ENCODE measurements at regions not wholly inside any gene's neighbourhood (a gene's known extent, or its start where the extent isn't known, plus 50 kb on each side); places are given as distances from the start of the nearest gene placed in this dataset.

DNA sequence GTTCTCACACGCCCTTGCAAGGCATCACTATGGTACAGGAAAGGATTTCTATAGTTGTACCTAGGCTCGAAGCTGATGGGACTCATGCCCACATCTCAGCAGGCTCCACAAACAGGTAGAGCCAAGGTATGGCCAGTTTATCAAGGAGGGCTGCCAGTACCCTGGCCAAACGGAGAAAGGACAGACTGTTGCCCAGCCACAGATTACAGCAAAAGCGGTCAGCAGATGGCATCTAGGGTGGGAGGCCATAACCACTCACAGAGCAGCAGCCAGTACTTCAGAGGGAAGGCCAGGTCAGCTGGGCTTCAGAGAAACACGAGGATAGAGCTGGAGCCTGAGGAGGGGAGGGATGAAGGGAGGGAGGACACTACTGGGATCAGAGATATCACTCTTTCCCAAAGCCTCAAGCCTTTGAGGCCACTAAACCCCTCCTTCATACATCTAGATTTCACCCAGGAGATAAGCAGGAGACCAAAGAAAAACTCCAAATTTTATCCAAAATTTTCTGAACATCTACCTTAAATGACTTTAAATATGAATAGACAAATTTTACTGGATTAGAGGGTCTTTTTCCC lies 904.2 kb upstream of the NXPH2 start:
- TF ChIP-seq EZH2 (IDR thresholded peaks at IDR 0.05; ENCODE audit: borderline replicate concordance, insufficient read depth, low read length, poor library complexity, severe bottlenecking), result no peak
- TF ChIP-seq TAF1 (IDR thresholded peaks at IDR 0.05; ENCODE audit: low read depth), result no peak
- TF ChIP-seq, protein P1, sequence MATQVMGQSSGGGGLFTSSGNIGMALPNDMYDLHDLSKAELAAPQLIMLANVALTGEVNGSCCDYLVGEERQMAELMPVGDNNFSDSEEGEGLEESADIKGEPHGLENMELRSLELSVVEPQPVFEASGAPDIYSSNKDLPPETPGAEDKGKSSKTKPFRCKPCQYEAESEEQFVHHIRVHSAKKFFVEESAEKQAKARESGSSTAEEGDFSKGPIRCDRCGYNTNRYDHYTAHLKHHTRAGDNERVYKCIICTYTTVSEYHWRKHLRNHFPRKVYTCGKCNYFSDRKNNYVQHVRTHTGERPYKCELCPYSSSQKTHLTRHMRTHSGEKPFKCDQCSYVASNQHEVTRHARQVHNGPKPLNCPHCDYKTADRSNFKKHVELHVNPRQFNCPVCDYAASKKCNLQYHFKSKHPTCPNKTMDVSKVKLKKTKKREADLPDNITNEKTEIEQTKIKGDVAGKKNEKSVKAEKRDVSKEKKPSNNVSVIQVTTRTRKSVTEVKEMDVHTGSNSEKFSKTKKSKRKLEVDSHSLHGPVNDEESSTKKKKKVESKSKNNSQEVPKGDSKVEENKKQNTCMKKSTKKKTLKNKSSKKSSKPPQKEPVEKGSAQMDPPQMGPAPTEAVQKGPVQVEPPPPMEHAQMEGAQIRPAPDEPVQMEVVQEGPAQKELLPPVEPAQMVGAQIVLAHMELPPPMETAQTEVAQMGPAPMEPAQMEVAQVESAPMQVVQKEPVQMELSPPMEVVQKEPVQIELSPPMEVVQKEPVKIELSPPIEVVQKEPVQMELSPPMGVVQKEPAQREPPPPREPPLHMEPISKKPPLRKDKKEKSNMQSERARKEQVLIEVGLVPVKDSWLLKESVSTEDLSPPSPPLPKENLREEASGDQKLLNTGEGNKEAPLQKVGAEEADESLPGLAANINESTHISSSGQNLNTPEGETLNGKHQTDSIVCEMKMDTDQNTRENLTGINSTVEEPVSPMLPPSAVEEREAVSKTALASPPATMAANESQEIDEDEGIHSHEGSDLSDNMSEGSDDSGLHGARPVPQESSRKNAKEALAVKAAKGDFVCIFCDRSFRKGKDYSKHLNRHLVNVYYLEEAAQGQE (IDR thresholded peaks at IDR 0.05; ENCODE audit: borderline replicate concordance), result no peak
- TF ChIP-seq, protein P2, sequence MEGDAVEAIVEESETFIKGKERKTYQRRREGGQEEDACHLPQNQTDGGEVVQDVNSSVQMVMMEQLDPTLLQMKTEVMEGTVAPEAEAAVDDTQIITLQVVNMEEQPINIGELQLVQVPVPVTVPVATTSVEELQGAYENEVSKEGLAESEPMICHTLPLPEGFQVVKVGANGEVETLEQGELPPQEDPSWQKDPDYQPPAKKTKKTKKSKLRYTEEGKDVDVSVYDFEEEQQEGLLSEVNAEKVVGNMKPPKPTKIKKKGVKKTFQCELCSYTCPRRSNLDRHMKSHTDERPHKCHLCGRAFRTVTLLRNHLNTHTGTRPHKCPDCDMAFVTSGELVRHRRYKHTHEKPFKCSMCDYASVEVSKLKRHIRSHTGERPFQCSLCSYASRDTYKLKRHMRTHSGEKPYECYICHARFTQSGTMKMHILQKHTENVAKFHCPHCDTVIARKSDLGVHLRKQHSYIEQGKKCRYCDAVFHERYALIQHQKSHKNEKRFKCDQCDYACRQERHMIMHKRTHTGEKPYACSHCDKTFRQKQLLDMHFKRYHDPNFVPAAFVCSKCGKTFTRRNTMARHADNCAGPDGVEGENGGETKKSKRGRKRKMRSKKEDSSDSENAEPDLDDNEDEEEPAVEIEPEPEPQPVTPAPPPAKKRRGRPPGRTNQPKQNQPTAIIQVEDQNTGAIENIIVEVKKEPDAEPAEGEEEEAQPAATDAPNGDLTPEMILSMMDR (IDR thresholded peaks at IDR 0.05; ENCODE audit: poor library complexity, severe bottlenecking), result no peak
- TF ChIP-seq SMC3 (conservative IDR thresholded peaks at IDR 0.05; ENCODE audit: poor library complexity), result no peak
